A549 (cell line): ENCODE measurements at regions not wholly inside any gene's neighbourhood (a gene's known extent, or its start where the extent isn't known, plus 50 kb on each side); places are given as distances from the start of the nearest gene placed in this dataset.

Source experiments
- CEBPB ChIP-seq, 2 experiments: fragments of >200 bp in 1 of 2; sonication (Bioruptor Twin) in 1 of 2; formaldehyde crosslinking in 1 of 2; IDR thresholded peaks; 2 replicates each; pipeline ENCODE4 v1.6.1; 2012 to 2016
- EP300 ChIP-seq, 2 experiments: fragments of >200 bp; sonication (Bioruptor Twin); formaldehyde crosslinking; IDR thresholded peaks; 2 replicates in 1 of 2; 3 replicates in 1 of 2; pipeline ENCODE4 v1.6.1; 2016 to 2017
- HMGXB4 ChIP-seq: fragments of 250-450 bp; sonication (Bioruptor Pico); IDR thresholded peaks from 2 replicates; pipeline ENCODE4 v1.5.0; 2021; ENCODE audit warnings: mild to moderate bottlenecking, moderate library complexity, borderline replicate concordance
- HOXA7 ChIP-seq: fragments of 250-450 bp; sonication (Bioruptor Pico); IDR thresholded peaks from 2 replicates; pipeline ENCODE4 v1.5.0; 2020; ENCODE audit warnings: mild to moderate bottlenecking, moderate library complexity
- MYC ChIP-seq: IDR thresholded peaks from 2 replicates; pipeline ENCODE4 v1.6.1; 2012; ENCODE audit warnings: mild to moderate bottlenecking, inconsistent platforms, low read length, improper control_type of control experiment, borderline replicate concordance
- PBX3 ChIP-seq: IDR thresholded peaks from 2 replicates; pipeline ENCODE4 v1.6.1; 2012
- POLR2A ChIP-seq: IDR thresholded peaks from 2 replicates; pipeline ENCODE4 v1.6.1; 2012; ENCODE audit warnings: mild to moderate bottlenecking, low read length
- RFX5 ChIP-seq: fragments of 450-650 bp; IDR thresholded peaks from 2 replicates; pipeline ENCODE4 v1.7.1; 2014; ENCODE audit warnings: antibody characterized with exemption, mild to moderate bottlenecking, moderate library complexity
- SMC3 ChIP-seq: fragments of >200 bp; sonication (Bioruptor Twin); formaldehyde crosslinking; IDR thresholded peaks from 3 replicates; pipeline ENCODE4 v1.6.1; 2018; ENCODE audit warnings: inconsistent platforms
- TF ChIP-seq, protein P1 (sequence below): fragments of >200 bp; sonication (Bioruptor Twin); formaldehyde crosslinking; IDR thresholded peaks from 3 replicates; pipeline ENCODE4 v1.5.1; 2016
- TF ChIP-seq, protein P2 (sequence below): fragments of 150-350 bp; IDR thresholded peaks from 2 replicates; pipeline ENCODE4 v1.6.1; 2014; ENCODE audit warnings: low read depth, mild to moderate bottlenecking, low read length

DNA sequence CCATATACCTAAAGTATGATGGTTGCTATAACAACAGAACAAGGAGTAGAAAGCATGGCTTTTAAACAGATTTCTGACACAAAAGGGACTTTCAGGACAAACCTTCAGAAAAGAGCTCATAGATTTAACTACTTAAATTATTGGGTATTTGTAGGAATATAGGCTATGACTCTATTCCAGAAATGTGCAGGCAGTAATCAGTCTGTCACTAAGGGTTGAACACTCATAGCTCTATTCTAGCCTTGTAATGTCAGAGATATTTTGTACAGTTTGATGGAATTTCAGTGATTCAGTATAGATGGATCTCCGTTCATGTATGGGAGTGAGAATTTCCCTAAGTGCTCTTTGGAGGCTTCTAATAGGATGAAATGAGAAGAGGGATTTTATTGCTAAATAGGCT is 82.8 kb downstream of the EXTL2 start:
- TF ChIP-seq, protein P1, sequence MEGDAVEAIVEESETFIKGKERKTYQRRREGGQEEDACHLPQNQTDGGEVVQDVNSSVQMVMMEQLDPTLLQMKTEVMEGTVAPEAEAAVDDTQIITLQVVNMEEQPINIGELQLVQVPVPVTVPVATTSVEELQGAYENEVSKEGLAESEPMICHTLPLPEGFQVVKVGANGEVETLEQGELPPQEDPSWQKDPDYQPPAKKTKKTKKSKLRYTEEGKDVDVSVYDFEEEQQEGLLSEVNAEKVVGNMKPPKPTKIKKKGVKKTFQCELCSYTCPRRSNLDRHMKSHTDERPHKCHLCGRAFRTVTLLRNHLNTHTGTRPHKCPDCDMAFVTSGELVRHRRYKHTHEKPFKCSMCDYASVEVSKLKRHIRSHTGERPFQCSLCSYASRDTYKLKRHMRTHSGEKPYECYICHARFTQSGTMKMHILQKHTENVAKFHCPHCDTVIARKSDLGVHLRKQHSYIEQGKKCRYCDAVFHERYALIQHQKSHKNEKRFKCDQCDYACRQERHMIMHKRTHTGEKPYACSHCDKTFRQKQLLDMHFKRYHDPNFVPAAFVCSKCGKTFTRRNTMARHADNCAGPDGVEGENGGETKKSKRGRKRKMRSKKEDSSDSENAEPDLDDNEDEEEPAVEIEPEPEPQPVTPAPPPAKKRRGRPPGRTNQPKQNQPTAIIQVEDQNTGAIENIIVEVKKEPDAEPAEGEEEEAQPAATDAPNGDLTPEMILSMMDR: no peak
- no peak for TF ChIP-seq EP300 (IDR thresholded peaks at IDR 0.05)
- no peak for TF ChIP-seq POLR2A
- no peak for TF ChIP-seq CEBPB (IDR thresholded peaks at IDR 0.05)
- TF ChIP-seq HMGXB4 (CRISPR knock-in tag): no peak
- no peak for TF ChIP-seq SMC3
- TF ChIP-seq, protein P2, sequence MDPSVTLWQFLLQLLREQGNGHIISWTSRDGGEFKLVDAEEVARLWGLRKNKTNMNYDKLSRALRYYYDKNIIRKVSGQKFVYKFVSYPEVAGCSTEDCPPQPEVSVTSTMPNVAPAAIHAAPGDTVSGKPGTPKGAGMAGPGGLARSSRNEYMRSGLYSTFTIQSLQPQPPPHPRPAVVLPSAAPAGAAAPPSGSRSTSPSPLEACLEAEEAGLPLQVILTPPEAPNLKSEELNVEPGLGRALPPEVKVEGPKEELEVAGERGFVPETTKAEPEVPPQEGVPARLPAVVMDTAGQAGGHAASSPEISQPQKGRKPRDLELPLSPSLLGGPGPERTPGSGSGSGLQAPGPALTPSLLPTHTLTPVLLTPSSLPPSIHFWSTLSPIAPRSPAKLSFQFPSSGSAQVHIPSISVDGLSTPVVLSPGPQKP: no peak
- TF ChIP-seq PBX3: no peak
- TF ChIP-seq RFX5: no peak
- TF ChIP-seq MYC: no peak
- TF ChIP-seq HOXA7 (CRISPR knock-in tag): no peak
